Skeletal muscle cell (primary cell): ENCODE measurements at regions not wholly inside any gene's neighbourhood (a gene's known extent, or its start where the extent isn't known, plus 50 kb on each side); places are given as distances from the start of the nearest gene placed in this dataset.
A peak's percentile ranks its signal among the peaks of the same experiment; 100 is the strongest.

ENCODE experiments used
- DNase-seq: peaks from one replicate; pipeline ENCODE4 v3.0.0-alpha.2; 2010; ENCODE audit warnings: low read depth
- H3K4me3 ChIP-seq: 2 replicates; pipeline ENCODE4 v1.5.1; 2011; ENCODE audit warnings: low read depth, mild to moderate bottlenecking, control low read depth, low read length, moderate library complexity

DNA sequence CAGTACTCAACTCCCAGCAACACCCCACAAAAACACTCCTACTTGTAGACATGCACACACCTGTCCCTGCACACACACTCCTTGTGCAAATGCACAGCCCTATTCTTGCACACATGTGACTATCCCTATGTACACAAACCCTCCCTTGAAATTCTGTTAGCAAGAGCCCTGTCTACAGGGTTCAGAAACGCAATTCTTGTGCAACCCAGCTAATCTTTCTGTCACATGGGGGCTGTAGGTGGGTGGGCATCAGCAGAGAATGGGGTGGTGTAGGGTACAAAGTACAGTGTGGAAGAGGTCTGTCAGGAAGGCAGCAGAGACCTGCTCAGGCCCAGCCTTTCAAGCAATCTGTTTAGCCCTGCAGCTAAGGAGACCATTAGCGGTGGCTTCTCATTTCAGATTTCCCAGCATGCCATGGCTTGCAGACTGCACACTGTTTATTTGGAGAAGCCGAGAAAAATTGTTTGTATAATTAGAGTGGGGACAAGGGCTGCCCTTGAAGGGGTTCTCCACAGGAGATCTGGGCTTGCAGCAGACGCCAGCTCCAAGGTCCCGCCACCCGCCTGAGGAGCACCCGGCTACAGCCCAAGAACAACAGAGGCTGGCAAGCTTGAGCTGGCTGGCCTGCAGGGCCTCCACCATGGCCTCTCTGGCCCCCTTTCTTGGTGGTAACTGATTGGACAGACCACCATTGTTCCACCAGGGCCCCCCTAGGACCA is 144.0 kb upstream of the PJA1 start:
- DNase-seq: no peak
- H3K4me3 ChIP-seq: no peak overlapping the region

DNA sequence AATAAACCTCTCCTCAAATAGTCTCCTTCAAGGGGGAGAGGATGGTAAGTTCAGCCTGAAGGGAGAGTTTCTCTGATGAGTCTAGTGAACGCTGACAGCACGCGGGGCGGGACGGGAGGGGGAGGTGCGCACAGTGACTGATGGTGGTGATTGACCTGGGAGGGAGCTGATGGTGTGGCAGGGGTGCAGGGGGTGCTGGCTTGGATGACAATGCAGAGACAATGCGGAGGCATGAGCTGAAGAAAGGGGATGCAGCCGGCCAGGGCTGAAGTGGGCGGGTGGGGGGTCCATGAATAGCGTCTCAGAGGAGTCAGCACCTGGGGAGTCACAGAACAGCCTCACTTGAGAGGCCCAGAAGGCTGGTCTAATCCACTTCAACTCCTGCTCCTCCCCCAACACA is 142.5 kb upstream of the PJA1 start:
- no peak for DNase-seq

DNA sequence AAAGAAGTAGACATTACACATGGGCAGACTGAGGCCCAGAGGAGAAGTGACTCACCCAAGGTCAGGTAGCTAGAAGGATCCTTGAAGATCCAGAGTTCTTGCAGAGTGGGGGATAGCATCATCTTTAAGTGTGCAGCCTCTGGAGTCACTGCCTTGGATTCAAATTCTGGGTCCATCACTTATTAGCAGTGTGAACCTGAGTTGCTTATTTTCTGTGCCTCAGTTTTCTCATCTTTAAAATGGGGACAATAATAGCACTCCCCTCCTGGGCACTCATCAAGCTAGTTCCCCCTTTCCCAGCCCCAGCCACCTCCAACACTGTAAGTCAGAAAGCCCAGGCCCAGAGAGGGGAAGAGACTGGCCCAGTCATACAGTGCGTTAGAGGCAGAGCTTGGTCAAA is 141.8 kb upstream of the PJA1 start:
- H3K4me3 ChIP-seq: no peak overlapping the region
- no peak for DNase-seq

More for the DNA sequence above, 142.5 kb upstream of the PJA1 start:
- no peak overlapping the region for H3K4me3 ChIP-seq

DNA sequence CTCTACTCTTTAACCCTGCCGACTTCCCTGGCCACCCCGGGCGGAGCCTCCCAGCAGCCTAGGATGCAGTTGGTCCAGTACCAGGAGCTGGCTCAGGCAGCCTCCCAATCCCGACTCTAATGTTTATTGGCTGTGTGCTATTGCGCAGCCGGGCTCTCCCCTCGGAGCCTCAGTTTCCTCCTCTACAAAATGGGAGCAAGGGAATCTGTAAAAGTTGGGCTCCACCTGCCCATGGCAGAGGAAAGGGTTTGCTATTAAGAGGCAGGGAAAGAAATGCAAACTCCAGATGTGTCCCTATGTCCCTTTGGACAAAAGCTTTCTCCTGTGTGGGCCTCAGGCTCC is 140.8 kb upstream of the PJA1 start:
- no peak for DNase-seq

DNA sequence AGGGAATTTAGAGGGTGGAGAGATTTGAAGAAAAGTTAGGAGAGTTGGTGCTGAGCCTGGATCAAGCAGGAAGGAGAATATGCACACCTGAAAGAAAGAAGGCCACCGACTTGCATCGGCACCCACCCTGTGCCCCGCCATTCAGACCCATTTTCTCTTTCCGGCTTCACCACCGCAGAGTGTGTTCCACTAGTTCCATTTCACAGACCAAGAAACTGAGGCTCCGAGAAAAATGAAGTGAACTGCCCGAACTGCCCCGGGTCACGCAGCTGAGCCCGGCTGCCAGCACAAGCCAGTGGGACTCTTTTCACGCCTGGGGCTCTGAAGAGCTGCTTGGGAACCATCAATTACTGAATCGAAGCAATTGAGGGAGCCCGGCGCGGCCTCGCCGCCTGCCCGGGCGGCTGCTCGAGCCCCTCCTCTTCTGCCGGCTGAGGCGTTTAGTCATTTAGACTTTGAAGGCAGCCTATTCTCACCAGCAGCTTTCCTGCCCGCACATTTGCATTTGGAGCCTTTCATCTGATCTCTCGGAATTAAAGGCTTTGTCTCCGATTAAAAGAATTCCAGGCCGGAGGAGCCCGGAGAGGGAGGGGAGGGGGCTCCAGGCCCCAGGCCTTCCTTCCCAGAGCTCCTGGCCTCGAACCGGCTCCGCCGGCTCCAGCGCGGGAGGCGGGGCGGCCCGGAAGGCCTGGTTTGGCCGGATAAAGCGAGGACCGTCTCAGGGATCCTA is 140.2 kb upstream of the PJA1 start:
- no peak overlapping the region for H3K4me3 ChIP-seq
- DNase-seq: no peak

More for the DNA sequence above, 140.8 kb upstream of the PJA1 start:
- no peak overlapping the region for H3K4me3 ChIP-seq

DNA sequence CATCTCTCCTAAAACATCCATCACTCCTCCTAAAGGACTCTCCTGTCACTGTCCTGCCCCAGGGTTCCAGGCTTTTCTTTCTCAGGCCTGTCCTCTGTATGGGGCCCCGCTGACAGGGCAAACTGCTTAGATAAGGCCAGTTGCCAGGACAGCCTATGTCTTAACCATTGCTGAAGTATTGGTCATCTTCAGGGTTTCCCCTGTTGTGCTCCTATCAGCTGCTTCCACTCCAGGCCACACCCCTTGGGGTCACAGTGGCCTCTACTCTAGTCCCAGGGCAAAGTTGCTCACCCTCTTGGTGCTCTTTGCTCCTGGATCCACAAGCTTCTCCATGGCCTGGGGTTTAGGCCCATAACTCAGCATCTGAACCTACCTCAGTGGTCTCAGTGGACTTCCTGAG is 138.0 kb upstream of the PJA1 start:
- no peak for DNase-seq
- no peak overlapping the region for H3K4me3 ChIP-seq

DNA sequence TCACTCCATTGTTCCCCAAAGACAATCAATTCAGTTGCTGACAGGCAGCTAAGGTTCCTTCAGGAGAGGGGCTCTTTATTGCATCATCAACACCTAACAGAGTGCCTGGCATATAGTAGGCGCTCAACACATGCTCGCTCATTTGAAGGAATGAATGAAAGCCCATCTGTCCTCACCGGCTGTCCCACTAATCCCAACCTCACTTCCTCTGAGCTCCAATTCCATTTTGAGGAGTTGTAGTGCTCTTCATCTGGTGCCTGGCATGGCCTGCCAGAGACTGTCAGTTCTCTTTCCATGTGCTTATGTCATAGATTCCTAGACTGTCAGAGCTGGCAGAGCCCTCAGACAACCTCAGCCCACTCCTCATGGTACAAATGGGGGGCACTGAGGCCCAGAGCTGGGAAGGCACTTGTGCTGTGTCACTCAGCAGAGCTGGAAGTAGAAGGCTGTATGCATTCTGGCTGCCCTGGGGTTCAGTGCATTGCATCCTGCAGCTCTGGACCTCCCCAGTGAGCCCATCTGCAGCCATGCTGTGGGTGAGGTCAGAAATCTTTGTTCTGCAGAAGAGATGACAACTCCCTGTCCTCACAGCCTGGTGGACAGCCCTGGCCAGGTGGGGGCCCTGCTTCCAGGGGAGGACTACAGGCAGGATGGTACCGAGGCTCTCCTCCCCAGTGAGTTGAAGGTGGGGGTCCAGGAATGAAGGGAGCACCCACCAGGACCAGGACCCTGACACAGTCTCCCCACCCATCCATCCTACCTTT is 134.9 kb upstream of the PJA1 start:
- no peak for DNase-seq
- H3K4me3 ChIP-seq: no peak overlapping the region

DNA sequence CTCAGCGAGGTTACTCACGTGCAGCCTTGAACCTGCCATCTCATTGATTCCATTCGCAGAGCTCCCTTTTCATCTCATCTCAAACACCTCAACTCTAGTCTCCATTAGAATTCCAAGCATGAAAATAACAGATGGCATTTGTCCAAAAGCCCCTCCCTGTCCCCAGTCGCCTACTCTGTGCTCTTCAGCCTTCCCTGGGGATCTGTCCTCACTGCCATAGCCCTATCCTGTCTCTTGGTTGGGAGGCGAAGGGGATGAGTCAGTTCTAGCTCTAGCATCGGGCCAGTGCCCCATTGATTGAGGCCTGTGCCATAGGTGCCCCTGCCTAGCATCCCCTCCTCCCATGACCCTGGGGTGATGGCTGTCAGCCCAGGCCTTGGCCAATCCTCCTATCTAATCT is 134.0 kb upstream of the PJA1 start:
- no peak overlapping the region for H3K4me3 ChIP-seq

DNA sequence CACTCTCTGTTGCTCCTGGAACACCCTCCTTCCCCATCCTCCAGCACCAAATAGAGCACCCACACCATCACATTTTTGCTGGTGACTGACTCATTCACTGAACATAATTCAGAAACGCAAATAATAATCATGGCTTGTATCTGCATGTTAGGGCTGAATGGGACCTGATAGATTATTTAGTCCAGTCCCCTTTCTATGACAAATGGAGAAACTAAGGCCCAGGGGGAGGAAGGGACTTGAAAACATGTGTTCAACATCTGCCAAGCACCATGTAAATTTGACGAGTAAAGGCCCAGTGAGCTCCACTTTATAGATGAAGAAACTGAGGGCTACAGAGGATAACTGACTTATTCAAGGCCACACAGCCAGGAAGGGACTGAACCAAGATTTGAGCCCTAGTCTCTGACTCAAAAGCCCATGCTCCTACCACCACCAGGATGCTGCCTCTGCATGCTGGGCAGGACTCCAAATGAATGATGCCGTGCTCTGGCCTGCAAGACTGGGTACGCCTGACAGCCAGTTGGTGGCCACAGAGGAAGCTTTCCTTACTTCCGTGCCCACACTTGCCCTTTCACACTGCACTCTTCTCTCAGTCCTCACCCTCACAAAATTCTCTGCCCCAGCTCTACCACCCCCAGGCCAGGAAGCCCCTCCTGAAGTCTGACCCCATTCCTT is 133.3 kb upstream of the PJA1 start:
- DNase-seq: no peak

More for the DNA sequence above, 134.0 kb upstream of the PJA1 start:
- DNase-seq: no peak

DNA sequence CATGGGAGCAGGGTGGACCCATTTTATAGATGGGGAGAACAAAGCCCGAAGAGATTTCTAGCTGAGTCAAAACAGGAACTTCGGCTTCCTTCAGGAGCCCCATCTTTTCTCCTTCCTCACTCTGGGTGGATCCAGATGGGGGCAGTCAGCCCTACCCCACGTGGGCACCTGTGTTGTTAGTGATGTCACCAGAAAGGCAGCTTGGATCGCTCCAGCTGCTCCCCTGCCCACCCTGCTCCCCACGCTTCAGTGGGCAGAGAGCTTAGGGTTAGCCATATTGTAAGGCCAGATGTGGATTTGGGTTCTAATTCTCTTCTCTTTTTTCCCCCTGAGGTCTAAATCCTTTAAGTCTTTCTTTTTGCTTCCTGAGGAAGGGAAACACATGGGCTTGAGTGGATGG is 132.3 kb upstream of the PJA1 start:
- no peak overlapping the region for H3K4me3 ChIP-seq
- DNase-seq: no peak

More for the DNA sequence above, 133.3 kb upstream of the PJA1 start:
- no peak overlapping the region for H3K4me3 ChIP-seq

DNA sequence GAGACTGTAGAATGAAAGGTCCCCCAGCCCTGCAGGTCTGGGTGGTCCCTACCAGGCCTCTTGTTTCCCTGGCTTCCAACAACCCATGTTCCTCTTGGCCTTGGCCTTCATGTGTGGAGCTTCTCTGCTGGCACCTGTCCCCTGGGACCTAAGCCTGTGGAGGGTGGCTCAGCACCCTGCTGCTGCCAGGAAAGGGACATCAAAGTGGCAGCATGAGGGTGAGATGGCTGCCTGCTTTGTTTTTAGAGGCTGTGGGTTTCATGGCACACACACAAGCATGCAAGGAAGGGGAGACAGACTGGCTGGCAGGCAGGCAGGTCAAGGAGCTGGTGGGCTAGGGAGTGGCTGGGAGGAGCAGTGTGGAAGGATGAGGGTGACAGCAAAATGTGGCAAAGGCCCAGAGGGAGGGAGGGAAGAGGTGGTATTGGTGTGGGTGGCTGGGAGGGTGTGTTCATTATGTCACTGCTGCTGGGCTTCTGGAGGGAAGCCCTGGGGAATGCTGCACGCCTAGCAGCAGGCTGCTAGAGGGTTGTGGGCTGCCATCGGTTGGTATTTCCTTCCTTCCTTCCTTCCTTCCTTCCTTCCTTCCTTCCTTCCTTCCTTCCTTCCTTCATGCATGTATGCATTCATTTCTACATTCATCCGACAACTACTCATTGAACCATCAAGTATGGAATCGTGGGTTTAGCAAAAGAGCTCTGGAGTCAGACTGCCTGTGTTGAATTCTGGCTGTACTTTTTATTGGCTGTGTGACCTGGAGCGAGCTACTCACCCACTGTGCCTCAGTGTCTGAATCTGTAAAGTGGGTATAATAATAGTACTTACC is 128.7 kb upstream of the PJA1 start:
- no peak for DNase-seq
- no peak overlapping the region for H3K4me3 ChIP-seq

DNA sequence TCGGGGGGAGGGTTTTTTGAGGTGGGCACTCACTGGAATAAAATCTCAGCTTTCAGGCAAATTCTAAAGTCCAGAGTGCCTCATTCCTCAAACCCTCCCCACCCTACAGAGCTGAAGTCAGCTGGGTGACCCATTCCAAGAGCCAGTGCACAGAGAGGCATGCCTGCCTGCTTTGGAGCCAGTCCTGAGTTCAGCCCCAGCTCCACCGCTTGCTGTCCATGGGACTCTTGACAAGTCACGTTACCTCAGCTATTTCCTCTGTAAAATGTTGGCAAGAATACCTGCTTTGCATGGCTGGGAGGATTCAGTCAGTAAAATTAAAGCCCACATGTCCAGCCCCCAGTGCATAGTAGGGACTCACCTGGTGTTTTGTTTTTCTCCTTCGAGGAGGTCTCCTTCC is 125.9 kb upstream of the PJA1 start:
- DNase-seq: no peak
- H3K4me3 ChIP-seq: no peak overlapping the region

DNA sequence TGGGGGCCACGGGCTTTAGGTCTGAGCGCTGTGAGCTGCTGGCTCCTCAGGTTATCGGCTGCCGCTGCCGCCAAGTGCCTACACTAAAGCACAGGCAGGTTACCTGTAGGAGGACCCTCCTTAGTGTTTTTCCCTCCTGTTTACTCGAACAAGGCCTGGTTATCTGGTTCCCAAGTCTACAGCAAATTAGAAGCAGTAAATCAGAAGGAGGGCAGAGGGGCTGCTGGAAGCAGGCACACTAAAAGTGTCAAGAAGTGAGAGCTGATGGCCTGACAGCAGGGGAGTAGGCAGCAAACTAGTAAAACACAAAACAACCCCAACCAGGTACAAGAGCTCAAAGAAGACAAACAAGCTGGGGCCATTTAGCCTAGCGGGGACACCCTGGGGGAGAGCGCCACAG is 125.0 kb upstream of the PJA1 start:
- no peak overlapping the region for H3K4me3 ChIP-seq
- DNase-seq: no peak

DNA sequence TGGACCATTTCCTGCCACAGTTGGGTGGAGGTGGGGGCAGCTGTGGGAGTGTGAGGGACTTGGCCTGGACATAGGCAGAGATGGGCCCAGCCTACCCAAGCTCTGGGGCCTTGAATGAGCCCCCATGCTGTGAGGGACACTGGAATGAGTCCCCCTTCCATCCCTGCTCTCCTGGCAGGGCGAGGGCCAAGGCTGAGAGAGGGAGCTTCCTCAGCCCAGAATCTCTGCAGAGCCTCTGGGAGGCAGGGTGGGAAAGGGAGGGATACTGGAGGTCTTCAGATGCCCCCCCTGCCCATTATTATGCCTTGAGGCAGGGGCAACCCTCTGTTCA is 124.5 kb upstream of the PJA1 start:
- DNase-seq: no peak
- no peak overlapping the region for H3K4me3 ChIP-seq

DNA sequence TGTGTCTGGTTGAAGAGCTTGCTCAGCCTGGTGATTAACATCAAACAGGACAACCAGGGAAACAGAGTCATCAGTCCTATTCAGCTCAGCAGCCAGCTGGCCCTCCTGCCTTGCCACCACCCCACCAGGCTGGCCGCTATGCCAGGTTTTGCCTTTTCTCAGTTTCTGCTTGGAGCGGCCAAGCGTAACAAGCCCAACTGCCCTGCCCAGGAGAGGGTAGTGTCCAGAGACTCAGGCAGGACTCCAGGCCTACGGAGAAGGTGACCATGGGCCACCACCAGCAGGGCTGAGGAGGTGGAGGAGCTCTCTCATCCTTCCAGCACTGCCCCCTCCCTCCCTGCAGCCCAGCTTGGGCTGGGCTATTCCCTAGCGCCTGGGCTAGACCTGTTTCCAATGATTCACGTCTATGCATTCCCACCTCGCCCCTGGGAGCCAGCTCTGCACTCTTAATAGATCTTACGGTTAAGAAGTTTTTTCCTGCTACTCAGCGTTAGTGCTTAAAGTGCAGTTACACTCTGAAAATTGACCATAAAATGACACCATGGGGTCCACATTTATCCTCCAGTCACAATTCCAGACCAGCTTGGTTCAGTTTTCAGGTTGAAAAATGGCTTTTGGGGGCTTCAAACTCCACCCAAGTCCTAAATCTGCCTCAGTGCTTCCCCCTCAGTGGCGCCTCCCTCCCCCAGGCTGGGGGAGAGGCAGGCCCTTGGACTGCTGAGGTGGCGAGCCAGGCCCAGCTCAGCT is 124.0 kb upstream of the PJA1 start:
- DNase-seq: no peak

DNA sequence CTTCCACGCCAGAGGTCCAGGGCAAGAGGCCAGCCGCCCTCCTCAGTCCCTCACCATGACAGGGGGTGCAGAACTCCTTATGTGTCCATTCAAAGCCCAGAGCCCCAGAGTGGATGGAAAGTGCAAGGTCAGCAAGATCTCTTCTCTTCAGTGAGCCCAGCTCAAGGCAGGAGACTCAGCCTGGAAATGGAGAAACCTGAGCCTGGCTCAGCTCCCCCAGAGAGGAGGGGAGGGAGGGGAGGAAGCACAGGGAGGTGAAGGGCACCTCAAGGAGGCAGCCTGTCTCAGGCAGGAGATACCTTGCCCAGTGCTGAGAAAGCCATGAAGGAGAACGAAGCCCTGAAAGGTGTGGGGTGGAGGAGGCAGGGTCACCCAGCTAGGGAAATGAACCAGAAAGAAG is 121.8 kb upstream of the PJA1 start:
- no peak for DNase-seq
- no peak overlapping the region for H3K4me3 ChIP-seq

More for the DNA sequence above, 124.0 kb upstream of the PJA1 start:
- no peak overlapping the region for H3K4me3 ChIP-seq

DNA sequence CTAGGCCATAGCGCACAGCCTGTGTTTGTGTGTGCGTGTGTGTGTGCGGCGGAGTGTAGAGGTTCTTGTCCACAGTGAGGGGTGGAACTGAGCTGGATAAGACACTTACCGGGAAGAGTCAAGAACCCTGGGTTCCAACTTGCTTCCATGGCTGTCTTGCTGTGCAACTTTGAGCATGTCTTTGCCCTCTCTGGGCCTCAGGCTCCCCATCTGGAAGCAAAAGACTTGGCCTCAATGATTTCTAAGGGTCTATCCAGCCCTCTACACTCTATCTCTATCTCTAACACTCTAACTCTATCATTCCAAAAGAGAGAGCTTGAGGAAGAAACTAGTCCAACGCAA is 121.3 kb upstream of the PJA1 start:
- no peak for DNase-seq
- no peak overlapping the region for H3K4me3 ChIP-seq

DNA sequence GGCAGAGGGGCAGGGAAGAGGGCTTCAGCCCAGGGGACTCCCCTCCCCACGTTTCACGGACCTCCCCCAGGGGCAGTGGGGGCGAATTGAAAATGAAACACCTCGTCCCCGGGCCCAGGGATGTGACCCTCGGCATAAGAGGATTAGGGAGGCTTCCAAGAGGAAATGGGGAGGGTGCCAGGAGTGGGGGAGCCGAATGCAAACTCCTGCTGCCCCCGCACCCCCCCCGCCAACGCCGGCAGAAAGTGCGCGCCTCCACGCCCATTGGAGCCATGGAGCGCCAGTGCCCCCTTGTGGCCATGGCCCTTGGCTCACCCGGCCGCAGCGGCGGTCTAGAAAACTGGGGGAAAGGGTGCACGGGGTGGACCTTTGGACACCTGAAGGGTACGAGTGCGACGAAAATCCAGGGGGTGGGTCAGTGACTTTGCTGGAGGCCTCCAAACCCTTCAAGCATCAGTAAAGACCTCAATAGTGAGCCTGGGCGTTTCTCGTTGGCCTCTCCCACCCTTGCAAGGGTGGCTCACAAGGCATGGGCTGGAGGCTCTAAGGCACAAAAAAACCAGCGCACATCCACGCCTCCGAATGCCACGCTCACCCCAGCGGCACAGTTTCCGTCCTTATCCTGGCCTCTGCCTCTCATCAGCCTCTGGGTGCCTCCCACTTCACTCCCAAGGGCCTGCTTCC is 120.8 kb upstream of the PJA1 start:
- no peak for DNase-seq
- peak overlapping the region; percentile 47 for H3K4me3 ChIP-seq
